Sigmoid colon (tissue), 6 donors: ENCODE measurements at regions not wholly inside any gene's neighbourhood (a gene's known extent, or its start where the extent isn't known, plus 50 kb on each side); places are given as distances from the start of the nearest gene placed in this dataset.

Experiments
- DNase-seq: peaks from one replicate; pipeline ENCODE4 v3.0.0-alpha.2; 2019
- H3K27ac ChIP-seq, 4 donors: fragments of 200-600 bp; sonication (generic); one replicate each; pipeline ENCODE4 v1.5.1; 2016 to 2019; ENCODE audit warnings: mild to moderate bottlenecking in 1 of 4
- H3K27me3 ChIP-seq, 3 donors: fragments of 200-600 bp; sonication (generic); one replicate each; pipeline ENCODE4 v1.5.1; 2019; ENCODE audit warnings: mild to moderate bottlenecking in 1 of 3
- H3K36me3 ChIP-seq, 4 donors: fragments of 200-600 bp; sonication (generic); one replicate each; pipeline ENCODE4 v1.5.1; 2016 to 2019
- H3K4me1 ChIP-seq, 4 donors: fragments of 200-600 bp; sonication (generic); one replicate each; pipeline ENCODE4 v1.5.1; 2017 to 2019
- H3K4me3 ChIP-seq, 4 donors: fragments of 200-600 bp; sonication (generic); one replicate each; pipeline ENCODE4 v1.5.1; 2017 to 2019; ENCODE audit warnings: mild to moderate bottlenecking in 2 of 4, moderate library complexity in 1 of 4
- H3K9me3 ChIP-seq, 4 donors: fragments of 200-600 bp in 3 of 4; sonication (generic) in 3 of 4; one replicate each; pipeline versions ENCODE4 v1.5.1 to v1.6.1; 2013 to 2019
- EP300 ChIP-seq, 4 donors: sonication (generic); formaldehyde crosslinking; IDR thresholded peaks; one replicate each; pipeline ENCODE4 v1.6.1; 2017; ENCODE audit warnings: antibody characterized with exemption in 4 of 4
- POLR2A ChIP-seq, 2 donors: fragments of 450-650 bp; IDR thresholded peaks; one replicate each; pipeline ENCODE4 v1.6.1; 2016; ENCODE audit warnings: antibody characterized with exemption in 2 of 2, mild to moderate bottlenecking in 2 of 2, moderate library complexity in 2 of 2
- POLR2AphosphoS5 ChIP-seq, 4 donors: sonication (generic); formaldehyde crosslinking; IDR thresholded peaks; one replicate each; pipeline ENCODE4 v1.6.1; 2017; ENCODE audit warnings: antibody characterized with exemption in 4 of 4
- WGBS, 2 donors: extraction: QIAGEN DNeasy Blood & Tissue Kit; methylation state at CpG; one replicate each; pipeline ENCODE4 v1.1.7; 2013; 5-methylcytosine and 5-hydroxymethylcytosine counted together
- intact Hi-C: fragments of 100-400 bp; cut with DNase I; formaldehyde crosslinking; loops from one replicate; pipeline ENCODE4 v1.15.1; 2023
- TF ChIP-seq, protein P1 (sequence below), 4 experiments: fragments of 450-650 bp in 3 of 4; fragments of 200-600 bp in 1 of 4; IDR thresholded peaks; one replicate each; pipeline ENCODE4 v1.5.1; 2016 to 2019; ENCODE audit warnings: antibody characterized with exemption in 4 of 4, mild to moderate bottlenecking in 3 of 4, moderate library complexity in 2 of 4
- donor health status: healthy with polysubstance abuse.
- donor health status: healthy.

DNA sequence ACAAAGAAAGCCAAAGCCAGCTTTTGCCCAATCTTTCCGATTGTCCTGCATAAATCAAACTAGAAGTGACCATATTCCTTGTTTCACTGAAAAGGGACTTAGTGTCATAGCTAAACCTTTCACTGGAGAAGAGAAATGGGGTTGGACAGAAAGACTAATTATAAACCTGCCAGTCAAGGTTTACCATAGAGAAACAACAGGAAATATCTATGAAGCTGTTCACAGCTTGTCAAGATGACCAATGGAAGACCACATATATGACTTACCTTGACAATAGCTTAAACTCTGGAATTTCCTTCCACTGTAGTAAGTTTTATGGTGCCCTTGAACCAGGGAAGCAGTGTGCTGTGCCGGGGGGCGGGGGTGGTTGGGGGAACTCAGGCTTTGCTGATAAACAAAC, 107.7 kb upstream of the PHACTR1 start:
- Histone ChIP-seq H3K36me3 (no peaks in the 10 kb centered on the region), H3K9me3 (no peaks in the 10 kb centered on the region), H3K27me3 (no peaks in the 10 kb centered on the region), H3K4me3 (no peak overlapping the region), H3K27ac (no peak overlapping the region), H3K4me1 (no peaks in the 10 kb centered on the region)
- intact Hi-C loops, result loop anchor here (5.0 to 10.0 kb wide), 2 partner anchors 454 to 1022 kb away; no protein-coding TSS in a partner anchor
- TF ChIP-seq POLR2A (IDR thresholded peaks at IDR 0.05) (no peak), EP300 (IDR thresholded peaks at IDR 0.05) (no peak), POLR2AphosphoS5 (IDR thresholded peaks at IDR 0.05) (no peak)
- TF ChIP-seq, protein P1, sequence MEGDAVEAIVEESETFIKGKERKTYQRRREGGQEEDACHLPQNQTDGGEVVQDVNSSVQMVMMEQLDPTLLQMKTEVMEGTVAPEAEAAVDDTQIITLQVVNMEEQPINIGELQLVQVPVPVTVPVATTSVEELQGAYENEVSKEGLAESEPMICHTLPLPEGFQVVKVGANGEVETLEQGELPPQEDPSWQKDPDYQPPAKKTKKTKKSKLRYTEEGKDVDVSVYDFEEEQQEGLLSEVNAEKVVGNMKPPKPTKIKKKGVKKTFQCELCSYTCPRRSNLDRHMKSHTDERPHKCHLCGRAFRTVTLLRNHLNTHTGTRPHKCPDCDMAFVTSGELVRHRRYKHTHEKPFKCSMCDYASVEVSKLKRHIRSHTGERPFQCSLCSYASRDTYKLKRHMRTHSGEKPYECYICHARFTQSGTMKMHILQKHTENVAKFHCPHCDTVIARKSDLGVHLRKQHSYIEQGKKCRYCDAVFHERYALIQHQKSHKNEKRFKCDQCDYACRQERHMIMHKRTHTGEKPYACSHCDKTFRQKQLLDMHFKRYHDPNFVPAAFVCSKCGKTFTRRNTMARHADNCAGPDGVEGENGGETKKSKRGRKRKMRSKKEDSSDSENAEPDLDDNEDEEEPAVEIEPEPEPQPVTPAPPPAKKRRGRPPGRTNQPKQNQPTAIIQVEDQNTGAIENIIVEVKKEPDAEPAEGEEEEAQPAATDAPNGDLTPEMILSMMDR (IDR thresholded peaks at IDR 0.05), result no peak
- DNase-seq, result no peak
- 64 to 80% methylated on average over 3 of the region's 3 CpGs for WGBS, 2 donors

DNA sequence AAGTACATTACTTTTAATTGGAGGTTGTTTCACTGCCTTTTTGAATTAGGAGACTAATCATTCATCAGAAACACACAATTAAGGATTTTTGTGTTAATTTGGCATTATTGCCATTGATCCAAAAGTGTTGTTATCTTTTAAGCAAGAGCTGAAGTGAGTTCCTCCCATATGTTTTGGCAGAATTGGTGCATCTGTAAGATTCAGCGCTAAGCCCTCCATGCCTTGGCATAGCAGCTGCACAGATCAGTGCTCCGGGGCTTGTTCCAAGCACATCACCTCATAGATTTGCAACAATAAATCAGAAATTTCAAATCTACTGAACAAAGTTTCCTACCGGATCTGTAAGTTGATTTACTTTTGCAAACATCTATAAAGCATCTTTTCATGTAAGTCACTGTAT, 106.8 kb upstream of the PHACTR1 start:
- H3K27me3 ChIP-seq, result no peaks in the 10 kb centered on the region
- no peak overlapping the region for H3K4me3 ChIP-seq
- no peak for DNase-seq
- TF ChIP-seq, protein P1 (IDR thresholded peaks at IDR 0.05), result no peak
- TF ChIP-seq EP300 (IDR thresholded peaks at IDR 0.05), result no peak
- TF ChIP-seq POLR2AphosphoS5 (IDR thresholded peaks at IDR 0.05), result no peak
- no peak for TF ChIP-seq POLR2A (IDR thresholded peaks at IDR 0.05)
- H3K9me3 ChIP-seq, result no peaks in the 10 kb centered on the region
- no peak overlapping the region for H3K27ac ChIP-seq
- intact Hi-C loops, result loop anchor here (5.0 to 10.0 kb wide), 2 partner anchors 455 to 1022 kb away; no protein-coding TSS in a partner anchor
- WGBS, 2 donors, result 75 to 81% methylated on average over 3 of the region's 3 CpGs
- no peaks in the 10 kb centered on the region for H3K36me3 ChIP-seq
- H3K4me1 ChIP-seq, result no peaks in the 10 kb centered on the region

DNA sequence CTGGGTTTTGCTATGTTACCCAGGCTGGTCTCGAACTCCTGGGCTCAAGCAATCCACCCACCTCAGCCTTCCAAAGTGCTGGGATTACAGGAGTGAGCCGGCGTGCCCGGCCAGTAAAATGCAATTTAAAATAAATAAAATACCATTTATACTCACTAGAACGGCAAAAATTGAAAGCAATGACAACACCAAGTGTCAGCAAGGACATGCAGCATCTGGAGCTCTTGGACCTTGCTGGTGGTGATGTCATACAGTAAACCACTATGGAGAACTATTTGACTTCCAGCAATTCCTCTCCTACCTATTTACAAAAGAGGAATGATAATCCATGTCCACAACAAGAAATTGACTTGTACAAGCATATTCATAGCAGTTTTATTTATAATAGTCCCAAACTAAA, 105.7 kb upstream of the PHACTR1 start:
- 78 to 85% methylated on average over 5 of the region's 5 CpGs for WGBS, 2 donors
- Histone ChIP-seq H3K36me3 (no peaks in the 10 kb centered on the region), H3K9me3 (no peaks in the 10 kb centered on the region), H3K4me1 (no peaks in the 10 kb centered on the region), H3K27me3 (no peaks in the 10 kb centered on the region), H3K27ac (no peak overlapping the region), H3K4me3 (no peak overlapping the region)
- no peak for TF ChIP-seq POLR2A (IDR thresholded peaks at IDR 0.05)
- TF ChIP-seq POLR2AphosphoS5 (IDR thresholded peaks at IDR 0.05), result no peak
- TF ChIP-seq EP300 (IDR thresholded peaks at IDR 0.05), result no peak
- intact Hi-C loops, result no loop called here
- DNase-seq, result no peak

DNA sequence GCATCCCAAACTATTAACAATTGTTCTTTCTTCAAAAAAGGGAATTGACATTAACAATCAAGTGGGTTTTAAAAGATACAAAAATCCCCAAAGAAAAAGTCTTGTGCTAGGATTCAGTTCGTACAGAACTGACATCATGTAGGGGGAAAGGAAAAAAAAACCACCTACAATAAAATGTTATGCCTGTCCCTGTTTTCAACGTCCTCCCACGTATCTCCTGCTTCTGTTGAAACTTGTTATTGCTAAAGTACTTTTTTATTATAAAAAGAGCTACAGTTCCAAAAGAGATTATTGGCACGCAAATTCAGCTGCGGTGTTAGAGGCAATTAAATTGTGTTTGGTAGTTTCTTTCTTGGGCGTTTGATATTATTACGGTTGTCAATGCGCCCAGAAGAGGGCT, 102.8 kb upstream of the PHACTR1 start:
- no peaks in the 10 kb centered on the region for H3K36me3 ChIP-seq
- TF ChIP-seq, protein P1 (IDR thresholded peaks at IDR 0.05), result no peak
- TF ChIP-seq EP300 (IDR thresholded peaks at IDR 0.05) (no peak), POLR2A (IDR thresholded peaks at IDR 0.05) (no peak), POLR2AphosphoS5 (IDR thresholded peaks at IDR 0.05) (no peak)
- no peak for DNase-seq
- no peaks in the 10 kb centered on the region for H3K9me3 ChIP-seq
- 78 to 83% methylated on average over 8 of the region's 8 CpGs for WGBS, 2 donors
- intact Hi-C loops, result no loop called here
- H3K27me3 ChIP-seq, result no peaks in the 10 kb centered on the region
- H3K4me3 ChIP-seq, result no peak overlapping the region
- H3K27ac ChIP-seq, result no peak overlapping the region
- H3K4me1 ChIP-seq, result no peaks in the 10 kb centered on the region

DNA sequence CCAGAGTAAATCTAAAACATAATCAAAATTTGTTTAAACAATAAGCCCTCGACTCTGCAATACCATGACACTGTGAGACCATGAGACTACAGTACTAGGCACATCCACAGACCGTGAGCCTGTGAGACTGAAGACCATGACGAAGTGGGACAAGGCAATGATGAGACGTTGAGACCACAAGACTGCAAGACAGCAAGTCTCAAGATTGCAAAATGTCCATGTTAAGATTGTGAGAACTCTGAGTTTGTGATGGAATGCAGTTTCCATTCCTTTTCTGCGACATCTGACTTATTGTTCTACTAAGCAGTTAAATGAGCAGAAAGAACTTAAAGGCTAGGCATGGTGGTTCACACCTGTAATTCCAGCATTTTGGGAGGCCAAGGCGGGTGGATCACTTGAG, 102.1 kb upstream of the PHACTR1 start:
- TF ChIP-seq EP300 (IDR thresholded peaks at IDR 0.05) (no peak), POLR2A (IDR thresholded peaks at IDR 0.05) (no peak), POLR2AphosphoS5 (IDR thresholded peaks at IDR 0.05) (no peak)
- TF ChIP-seq, protein P1 (IDR thresholded peaks at IDR 0.05), result no peak
- intact Hi-C loops, result no loop called here
- no peak overlapping the region for H3K4me3 ChIP-seq
- no peaks in the 10 kb centered on the region for H3K9me3 ChIP-seq
- no peaks in the 10 kb centered on the region for H3K4me1 ChIP-seq
- DNase-seq, result no peak
- WGBS, 2 donors, result 88 to 89% methylated on average over 6 of the region's 6 CpGs
- no peaks in the 10 kb centered on the region for H3K36me3 ChIP-seq
- no peaks in the 10 kb centered on the region for H3K27me3 ChIP-seq
- no peak overlapping the region for H3K27ac ChIP-seq
